ENCODE measurements at regions not wholly inside any gene's neighbourhood (a gene's known extent, or its start where the extent isn't known, plus 50 kb on each side); places are given as distances from the start of the nearest gene placed in this dataset.

DNA sequence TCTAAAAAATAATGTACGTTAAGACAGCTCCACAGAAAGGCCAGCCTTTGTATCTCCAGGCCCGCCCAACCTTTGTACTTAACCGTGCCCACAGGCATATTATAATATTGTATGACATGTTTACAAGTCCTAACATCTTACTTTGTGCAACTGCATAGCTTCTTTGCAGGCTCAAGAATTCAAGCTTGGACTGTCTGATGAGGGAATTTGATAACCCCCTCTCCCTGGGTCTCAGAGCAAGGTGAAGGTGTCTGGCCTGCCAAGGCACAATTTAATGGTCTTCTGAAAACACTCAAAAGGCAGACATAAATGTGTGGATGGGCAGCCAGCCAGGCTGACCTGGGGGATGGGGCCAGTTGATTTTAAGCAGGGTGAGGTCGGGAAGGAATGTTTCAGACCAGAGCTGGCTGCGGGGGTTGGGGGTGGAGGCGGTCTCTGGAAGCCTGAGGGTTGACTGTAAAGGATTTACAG, 732.7 kb upstream of the FANCL start:
- TF ChIP-seq, protein P1, sequence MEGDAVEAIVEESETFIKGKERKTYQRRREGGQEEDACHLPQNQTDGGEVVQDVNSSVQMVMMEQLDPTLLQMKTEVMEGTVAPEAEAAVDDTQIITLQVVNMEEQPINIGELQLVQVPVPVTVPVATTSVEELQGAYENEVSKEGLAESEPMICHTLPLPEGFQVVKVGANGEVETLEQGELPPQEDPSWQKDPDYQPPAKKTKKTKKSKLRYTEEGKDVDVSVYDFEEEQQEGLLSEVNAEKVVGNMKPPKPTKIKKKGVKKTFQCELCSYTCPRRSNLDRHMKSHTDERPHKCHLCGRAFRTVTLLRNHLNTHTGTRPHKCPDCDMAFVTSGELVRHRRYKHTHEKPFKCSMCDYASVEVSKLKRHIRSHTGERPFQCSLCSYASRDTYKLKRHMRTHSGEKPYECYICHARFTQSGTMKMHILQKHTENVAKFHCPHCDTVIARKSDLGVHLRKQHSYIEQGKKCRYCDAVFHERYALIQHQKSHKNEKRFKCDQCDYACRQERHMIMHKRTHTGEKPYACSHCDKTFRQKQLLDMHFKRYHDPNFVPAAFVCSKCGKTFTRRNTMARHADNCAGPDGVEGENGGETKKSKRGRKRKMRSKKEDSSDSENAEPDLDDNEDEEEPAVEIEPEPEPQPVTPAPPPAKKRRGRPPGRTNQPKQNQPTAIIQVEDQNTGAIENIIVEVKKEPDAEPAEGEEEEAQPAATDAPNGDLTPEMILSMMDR (IDR thresholded peaks at IDR 0.05): no peak
- no peak for TF ChIP-seq POLR2A (IDR thresholded peaks at IDR 0.05)
